ENCODE measurements at regions not wholly inside any gene's neighbourhood (a gene's known extent, or its start where the extent isn't known, plus 50 kb on each side); places are given as distances from the start of the nearest gene placed in this dataset.

DNA sequence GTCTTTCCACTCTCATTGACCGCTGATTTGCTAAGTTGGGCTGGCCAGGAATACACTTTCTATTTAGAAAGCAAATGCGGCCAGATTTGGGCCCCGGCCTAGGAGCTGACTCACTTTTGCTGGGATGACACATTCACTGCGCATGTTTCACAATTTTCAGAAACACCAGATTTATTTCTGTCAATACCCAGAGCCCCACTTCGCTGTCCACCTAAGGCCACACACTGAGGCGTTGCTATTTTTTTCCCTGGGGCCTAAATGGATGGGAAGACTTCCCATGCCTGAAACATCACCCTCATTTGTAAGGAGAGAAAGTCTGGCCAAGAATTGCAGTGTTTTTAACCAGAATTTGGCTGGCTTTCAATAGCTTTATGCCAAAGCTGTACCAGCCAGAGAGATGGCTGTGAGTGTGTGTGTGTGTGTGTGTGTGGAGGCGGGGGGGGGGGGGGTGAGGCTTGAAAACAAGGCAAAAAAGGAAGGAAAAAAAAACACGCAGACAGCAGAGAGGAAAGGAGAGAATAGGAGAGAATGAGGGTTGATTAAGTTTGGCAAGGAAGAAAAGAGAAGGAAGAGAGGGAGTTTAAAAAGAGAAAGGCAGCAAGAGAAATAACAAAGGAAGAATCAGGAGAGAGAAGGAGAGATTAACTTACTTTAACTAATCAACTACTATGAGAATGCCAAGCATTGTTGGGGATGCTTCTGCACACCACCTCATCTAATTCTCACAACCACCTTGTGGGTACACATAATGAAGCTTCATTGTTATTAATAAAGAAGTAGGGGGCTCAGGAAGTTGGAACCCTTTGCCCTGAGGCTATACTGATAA is 261.4 kb upstream of the KLF4 start:
- peak; percentile 64 to 85 (median 75) for TF ChIP-seq POLR2AphosphoS5 (IDR thresholded peaks at IDR 0.05)
- TF ChIP-seq POLR2A (IDR thresholded peaks at IDR 0.05) = no peak
- TF ChIP-seq, protein P1, sequence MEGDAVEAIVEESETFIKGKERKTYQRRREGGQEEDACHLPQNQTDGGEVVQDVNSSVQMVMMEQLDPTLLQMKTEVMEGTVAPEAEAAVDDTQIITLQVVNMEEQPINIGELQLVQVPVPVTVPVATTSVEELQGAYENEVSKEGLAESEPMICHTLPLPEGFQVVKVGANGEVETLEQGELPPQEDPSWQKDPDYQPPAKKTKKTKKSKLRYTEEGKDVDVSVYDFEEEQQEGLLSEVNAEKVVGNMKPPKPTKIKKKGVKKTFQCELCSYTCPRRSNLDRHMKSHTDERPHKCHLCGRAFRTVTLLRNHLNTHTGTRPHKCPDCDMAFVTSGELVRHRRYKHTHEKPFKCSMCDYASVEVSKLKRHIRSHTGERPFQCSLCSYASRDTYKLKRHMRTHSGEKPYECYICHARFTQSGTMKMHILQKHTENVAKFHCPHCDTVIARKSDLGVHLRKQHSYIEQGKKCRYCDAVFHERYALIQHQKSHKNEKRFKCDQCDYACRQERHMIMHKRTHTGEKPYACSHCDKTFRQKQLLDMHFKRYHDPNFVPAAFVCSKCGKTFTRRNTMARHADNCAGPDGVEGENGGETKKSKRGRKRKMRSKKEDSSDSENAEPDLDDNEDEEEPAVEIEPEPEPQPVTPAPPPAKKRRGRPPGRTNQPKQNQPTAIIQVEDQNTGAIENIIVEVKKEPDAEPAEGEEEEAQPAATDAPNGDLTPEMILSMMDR (IDR thresholded peaks at IDR 0.05) = no peak
- no peak for TF ChIP-seq EP300 (IDR thresholded peaks at IDR 0.05)
